Activated naive CD4-positive, alpha-beta T cell treated with anti-CD3 and anti-CD28 coated beads, Interleukin-2, amount 50 U/mL, for 72 hours (primary cell): ENCODE measurements at regions not wholly inside any gene's neighbourhood (a gene's known extent, or its start where the extent isn't known, plus 50 kb on each side); places are given as distances from the start of the nearest gene placed in this dataset.

Experiments
- ATAC-seq, 2 donors: fragments of 150-1000 bp; cut with Tn5 transposase; 2 replicates each; pipeline ENCODE4 v1.10.0; 2021; ENCODE audit warnings: mild to moderate bottlenecking in 2 of 2, moderate library complexity in 2 of 2
- DNase-seq, 2 donors: peaks; one replicate each; pipeline ENCODE4 v3.0.0; 2021 to 2022; ENCODE audit warnings: low spot score in 2 of 2
- H3K27ac Mint-ChIP-seq, 2 donors: one replicate each; pipeline ENCODE4 v1.8.0; 2022; ENCODE audit warnings: mild to moderate bottlenecking in 2 of 2, mixed read lengths in 2 of 2
- H3K36me3 Mint-ChIP-seq, 2 donors: one replicate each; pipeline ENCODE4 v1.8.0; 2022; ENCODE audit warnings: mixed read lengths in 2 of 2
- H3K9me3 Mint-ChIP-seq, 2 donors: one replicate each; pipeline ENCODE4 v1.8.0; 2022; ENCODE audit warnings: mixed read lengths in 2 of 2

GRCh38 chr11:76279646-76280045, 73.3 kb upstream of the WNT11 start:
- DNase-seq (no peak), ATAC-seq (no peak)
- Mint-ChIP-seq H3K9me3 (no peaks in the 10 kb centered on the region), H3K27ac (no peak overlapping the region), H3K36me3 (no peaks in the 10 kb centered on the region)

- H3K9me3 Mint-ChIP-seq, result no peaks in the 10 kb centered on the region
- H3K36me3 Mint-ChIP-seq, result no peaks in the 10 kb centered on the region
- DNase-seq (no peak), ATAC-seq (no peak)
- H3K27ac Mint-ChIP-seq, result no peak overlapping the region
Observed at GRCh38 chr11:76279038-76279437, 72.7 kb upstream of the WNT11 start.

GRCh38 chr11:76278526-76278925, 72.2 kb upstream of the WNT11 start:
- Mint-ChIP-seq H3K9me3 (no peaks in the 10 kb centered on the region), H3K27ac (no peak overlapping the region), H3K36me3 (no peaks in the 10 kb centered on the region)
- no peak for ATAC-seq
- no peak for DNase-seq

GRCh38 chr11:76277298-76278175, 71.2 kb upstream of the WNT11 start:
- Mint-ChIP-seq H3K9me3 (no peaks in the 10 kb centered on the region), H3K36me3 (no peaks in the 10 kb centered on the region), H3K27ac (peak overlapping the region in 1 of 2 donors; percentile 40)
- ATAC-seq (no peak), DNase-seq (no peak)

GRCh38 chr11:76276781-76277155, 70.5 kb upstream of the WNT11 start:
- Mint-ChIP-seq H3K9me3 (no peaks in the 10 kb centered on the region), H3K36me3 (no peaks in the 10 kb centered on the region), H3K27ac (peak overlapping the region in 1 of 2 donors; percentile 40)
- DNase-seq (no peak), ATAC-seq (no peak)

GRCh38 chr11:76276046-76276780, 69.9 kb upstream of the WNT11 start:
- ATAC-seq, result no peak
- no peaks in the 10 kb centered on the region for H3K36me3 Mint-ChIP-seq
- H3K27ac Mint-ChIP-seq, result peak overlapping the region in 1 of 2 donors; percentile 40
- H3K9me3 Mint-ChIP-seq, result no peaks in the 10 kb centered on the region
- DNase-seq, result no peak

- H3K9me3 Mint-ChIP-seq, result no peaks in the 10 kb centered on the region
- DNase-seq, result no peak
- no peak for ATAC-seq
- H3K36me3 Mint-ChIP-seq, result no peaks in the 10 kb centered on the region
- no peak overlapping the region for H3K27ac Mint-ChIP-seq
Observed at GRCh38 chr11:76275446-76275845, 69.1 kb upstream of the WNT11 start.

GRCh38 chr11:76271068-76271467, 64.8 kb upstream of the WNT11 start:
- no peak for DNase-seq
- no peak for ATAC-seq
- Mint-ChIP-seq H3K27ac (peak overlapping the region in 1 of 2 donors; percentile 55), H3K36me3 (no peaks in the 10 kb centered on the region), H3K9me3 (no peaks in the 10 kb centered on the region)

GRCh38 chr11:76270389-76270788, 64.1 kb upstream of the WNT11 start:
- DNase-seq, result no peak
- no peaks in the 10 kb centered on the region for H3K36me3 Mint-ChIP-seq
- H3K27ac Mint-ChIP-seq, result peak overlapping the region in 1 of 2 donors; percentile 51
- ATAC-seq, result no peak
- no peaks in the 10 kb centered on the region for H3K9me3 Mint-ChIP-seq

- Mint-ChIP-seq H3K27ac (peak overlapping the region in 1 of 2 donors; percentile 51), H3K36me3 (no peaks in the 10 kb centered on the region), H3K9me3 (no peaks in the 10 kb centered on the region)
- ATAC-seq (no peak), DNase-seq (no peak)
Observed at GRCh38 chr11:76269661-76270261, 63.5 kb upstream of the WNT11 start.

- DNase-seq, result no peak
- no peak for ATAC-seq
- no peaks in the 10 kb centered on the region for H3K9me3 Mint-ChIP-seq
- no peaks in the 10 kb centered on the region for H3K36me3 Mint-ChIP-seq
- H3K27ac Mint-ChIP-seq, result no peak overlapping the region
Observed at GRCh38 chr11:76269247-76269646, 62.9 kb upstream of the WNT11 start.

GRCh38 chr11:76268498-76268897, 62.2 kb upstream of the WNT11 start:
- no peak overlapping the region for H3K27ac Mint-ChIP-seq
- no peaks in the 10 kb centered on the region for H3K9me3 Mint-ChIP-seq
- no peak for ATAC-seq
- H3K36me3 Mint-ChIP-seq, result no peaks in the 10 kb centered on the region
- DNase-seq, result no peak

GRCh38 chr11:76267556-76267955, 61.3 kb upstream of the WNT11 start:
- no peaks in the 10 kb centered on the region for H3K9me3 Mint-ChIP-seq
- H3K27ac Mint-ChIP-seq, result no peak overlapping the region
- no peak for ATAC-seq
- H3K36me3 Mint-ChIP-seq, result no peaks in the 10 kb centered on the region
- DNase-seq, result no peak

- no peak for DNase-seq
- Mint-ChIP-seq H3K9me3 (no peaks in the 10 kb centered on the region), H3K36me3 (no peaks in the 10 kb centered on the region)
Observed at GRCh38 chr11:76266286-76267100, 60.2 kb upstream of the WNT11 start.

GRCh38 chr11:76265771-76266241, 59.5 kb upstream of the WNT11 start:
- Mint-ChIP-seq H3K27ac (no peak overlapping the region), H3K36me3 (no peaks in the 10 kb centered on the region), H3K9me3 (no peaks in the 10 kb centered on the region)
- ATAC-seq (no peak), DNase-seq (no peak)

More at GRCh38 chr11:76266286-76267100, 60.2 kb upstream of the WNT11 start:
- H3K27ac Mint-ChIP-seq, result no peak overlapping the region
- peak; percentile 9 to 56 for ATAC-seq

GRCh38 chr11:76263657-76264056, 57.4 kb upstream of the WNT11 start:
- H3K27ac Mint-ChIP-seq, result no peak overlapping the region
- no peaks in the 10 kb centered on the region for H3K9me3 Mint-ChIP-seq
- no peaks in the 10 kb centered on the region for H3K36me3 Mint-ChIP-seq
- ATAC-seq (no peak), DNase-seq (no peak)
